ENCODE measurements at regions not wholly inside any gene's neighbourhood (a gene's known extent, or its start where the extent isn't known, plus 50 kb on each side); places are given as distances from the start of the nearest gene placed in this dataset.

DNA sequence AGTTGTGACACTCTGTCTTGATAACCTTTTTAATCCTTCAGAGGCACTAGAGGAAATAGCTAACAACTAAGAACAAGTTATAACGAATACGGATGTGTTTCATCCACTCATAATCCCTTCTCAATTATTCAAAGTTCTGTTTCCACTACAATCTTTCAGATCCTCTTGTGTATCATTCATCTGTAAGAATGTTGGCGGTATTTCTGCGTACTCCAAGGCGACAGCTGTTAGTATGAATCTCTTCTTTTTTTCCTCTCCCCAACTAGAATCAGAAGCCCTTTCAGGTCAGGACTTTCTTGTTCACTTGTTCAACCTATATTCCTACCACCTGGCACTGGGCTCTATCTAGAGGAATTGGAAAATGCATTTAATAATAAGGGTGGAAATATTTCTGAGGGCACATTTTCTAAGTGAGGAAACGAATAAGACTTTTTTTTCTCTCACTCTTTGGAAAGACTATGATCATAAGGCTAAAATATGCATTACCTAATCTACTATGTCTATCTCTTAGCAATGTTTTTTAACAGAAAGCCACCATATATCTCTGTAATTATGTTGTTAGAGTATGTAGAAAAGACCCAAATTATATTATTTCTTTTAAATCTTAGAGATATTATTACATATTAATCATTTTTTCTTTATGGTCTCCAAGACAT is 492.9 kb downstream of the PCDH20 start:
- TF ChIP-seq, protein P1, sequence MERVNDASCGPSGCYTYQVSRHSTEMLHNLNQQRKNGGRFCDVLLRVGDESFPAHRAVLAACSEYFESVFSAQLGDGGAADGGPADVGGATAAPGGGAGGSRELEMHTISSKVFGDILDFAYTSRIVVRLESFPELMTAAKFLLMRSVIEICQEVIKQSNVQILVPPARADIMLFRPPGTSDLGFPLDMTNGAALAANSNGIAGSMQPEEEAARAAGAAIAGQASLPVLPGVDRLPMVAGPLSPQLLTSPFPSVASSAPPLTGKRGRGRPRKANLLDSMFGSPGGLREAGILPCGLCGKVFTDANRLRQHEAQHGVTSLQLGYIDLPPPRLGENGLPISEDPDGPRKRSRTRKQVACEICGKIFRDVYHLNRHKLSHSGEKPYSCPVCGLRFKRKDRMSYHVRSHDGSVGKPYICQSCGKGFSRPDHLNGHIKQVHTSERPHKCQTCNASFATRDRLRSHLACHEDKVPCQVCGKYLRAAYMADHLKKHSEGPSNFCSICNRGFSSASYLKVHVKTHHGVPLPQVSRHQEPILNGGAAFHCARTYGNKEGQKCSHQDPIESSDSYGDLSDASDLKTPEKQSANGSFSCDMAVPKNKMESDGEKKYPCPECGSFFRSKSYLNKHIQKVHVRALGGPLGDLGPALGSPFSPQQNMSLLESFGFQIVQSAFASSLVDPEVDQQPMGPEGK (CRISPR knock-in tag; IDR thresholded peaks at IDR 0.05; ENCODE audit: borderline replicate concordance) = no peak
- TF ChIP-seq, protein P2, sequence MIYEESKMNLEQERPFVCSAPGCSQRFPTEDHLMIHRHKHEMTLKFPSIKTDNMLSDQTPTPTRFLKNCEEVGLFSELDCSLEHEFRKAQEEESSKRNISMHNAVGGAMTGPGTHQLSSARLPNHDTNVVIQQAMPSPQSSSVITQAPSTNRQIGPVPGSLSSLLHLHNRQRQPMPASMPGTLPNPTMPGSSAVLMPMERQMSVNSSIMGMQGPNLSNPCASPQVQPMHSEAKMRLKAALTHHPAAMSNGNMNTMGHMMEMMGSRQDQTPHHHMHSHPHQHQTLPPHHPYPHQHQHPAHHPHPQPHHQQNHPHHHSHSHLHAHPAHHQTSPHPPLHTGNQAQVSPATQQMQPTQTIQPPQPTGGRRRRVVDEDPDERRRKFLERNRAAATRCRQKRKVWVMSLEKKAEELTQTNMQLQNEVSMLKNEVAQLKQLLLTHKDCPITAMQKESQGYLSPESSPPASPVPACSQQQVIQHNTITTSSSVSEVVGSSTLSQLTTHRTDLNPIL (CRISPR knock-in tag; IDR thresholded peaks at IDR 0.05; ENCODE audit: low read depth) = no peak
- TF ChIP-seq OSR1 (CRISPR knock-in tag; IDR thresholded peaks at IDR 0.05) = no peak
- TF ChIP-seq, protein P3, sequence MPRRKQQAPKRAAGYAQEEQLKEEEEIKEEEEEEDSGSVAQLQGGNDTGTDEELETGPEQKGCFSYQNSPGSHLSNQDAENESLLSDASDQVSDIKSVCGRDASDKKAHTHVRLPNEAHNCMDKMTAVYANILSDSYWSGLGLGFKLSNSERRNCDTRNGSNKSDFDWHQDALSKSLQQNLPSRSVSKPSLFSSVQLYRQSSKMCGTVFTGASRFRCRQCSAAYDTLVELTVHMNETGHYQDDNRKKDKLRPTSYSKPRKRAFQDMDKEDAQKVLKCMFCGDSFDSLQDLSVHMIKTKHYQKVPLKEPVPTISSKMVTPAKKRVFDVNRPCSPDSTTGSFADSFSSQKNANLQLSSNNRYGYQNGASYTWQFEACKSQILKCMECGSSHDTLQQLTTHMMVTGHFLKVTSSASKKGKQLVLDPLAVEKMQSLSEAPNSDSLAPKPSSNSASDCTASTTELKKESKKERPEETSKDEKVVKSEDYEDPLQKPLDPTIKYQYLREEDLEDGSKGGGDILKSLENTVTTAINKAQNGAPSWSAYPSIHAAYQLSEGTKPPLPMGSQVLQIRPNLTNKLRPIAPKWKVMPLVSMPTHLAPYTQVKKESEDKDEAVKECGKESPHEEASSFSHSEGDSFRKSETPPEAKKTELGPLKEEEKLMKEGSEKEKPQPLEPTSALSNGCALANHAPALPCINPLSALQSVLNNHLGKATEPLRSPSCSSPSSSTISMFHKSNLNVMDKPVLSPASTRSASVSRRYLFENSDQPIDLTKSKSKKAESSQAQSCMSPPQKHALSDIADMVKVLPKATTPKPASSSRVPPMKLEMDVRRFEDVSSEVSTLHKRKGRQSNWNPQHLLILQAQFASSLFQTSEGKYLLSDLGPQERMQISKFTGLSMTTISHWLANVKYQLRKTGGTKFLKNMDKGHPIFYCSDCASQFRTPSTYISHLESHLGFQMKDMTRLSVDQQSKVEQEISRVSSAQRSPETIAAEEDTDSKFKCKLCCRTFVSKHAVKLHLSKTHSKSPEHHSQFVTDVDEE (CRISPR knock-in tag; IDR thresholded peaks at IDR 0.05) = no peak
- TF ChIP-seq PPARA (CRISPR knock-in tag; IDR thresholded peaks at IDR 0.05; ENCODE audit: borderline replicate concordance) = no peak
- no peak for TF ChIP-seq TOX (CRISPR knock-in tag; IDR thresholded peaks at IDR 0.05; ENCODE audit: borderline replicate concordance)
- TF ChIP-seq ZNF8 (CRISPR knock-in tag; IDR thresholded peaks at IDR 0.05) = no peak
- TF ChIP-seq ZFP30 (CRISPR knock-in tag; IDR thresholded peaks at IDR 0.05) = no peak
- TF ChIP-seq ARNTL (CRISPR knock-in tag; IDR thresholded peaks at IDR 0.05; ENCODE audit: borderline replicate concordance, low read depth) = no peak
- TF ChIP-seq RARB (CRISPR knock-in tag; IDR thresholded peaks at IDR 0.05) = no peak

Measured in SK-N-SH treated with all-trans-retinoic acid at 6 μM for 48 hours (cell line).